HEK293T (cell line): ENCODE measurements at regions not wholly inside any gene's neighbourhood (a gene's known extent, or its start where the extent isn't known, plus 50 kb on each side); places are given as distances from the start of the nearest gene placed in this dataset.

ENCODE experiments used
- ARNT ChIP-seq: fragments of 450-650 bp; IDR thresholded peaks from 2 replicates; pipeline ENCODE4 v1.6.1; 2017; ENCODE audit warnings: mild to moderate bottlenecking
- FOXA1 ChIP-seq: fragments of 450-650 bp; IDR thresholded peaks from 2 replicates; pipeline ENCODE4 v1.6.1; 2016; ENCODE audit warnings: mild to moderate bottlenecking
- FOXK2 ChIP-seq: fragments of 450-650 bp; IDR thresholded peaks from 2 replicates; pipeline ENCODE4 v1.6.1; 2016; ENCODE audit warnings: mild to moderate bottlenecking
- FOXM1 ChIP-seq: fragments of 450-650 bp; IDR thresholded peaks from 2 replicates; pipeline ENCODE4 v1.6.1; 2017; ENCODE audit warnings: mild to moderate bottlenecking, borderline replicate concordance
- NFRKB ChIP-seq: fragments of 450-650 bp; IDR thresholded peaks from 2 replicates; pipeline ENCODE4 v1.6.1; 2016; ENCODE audit warnings: mild to moderate bottlenecking, moderate library complexity
- SP1 ChIP-seq: fragments of 450-650 bp; IDR thresholded peaks from 2 replicates; pipeline ENCODE4 v1.6.1; 2017

DNA sequence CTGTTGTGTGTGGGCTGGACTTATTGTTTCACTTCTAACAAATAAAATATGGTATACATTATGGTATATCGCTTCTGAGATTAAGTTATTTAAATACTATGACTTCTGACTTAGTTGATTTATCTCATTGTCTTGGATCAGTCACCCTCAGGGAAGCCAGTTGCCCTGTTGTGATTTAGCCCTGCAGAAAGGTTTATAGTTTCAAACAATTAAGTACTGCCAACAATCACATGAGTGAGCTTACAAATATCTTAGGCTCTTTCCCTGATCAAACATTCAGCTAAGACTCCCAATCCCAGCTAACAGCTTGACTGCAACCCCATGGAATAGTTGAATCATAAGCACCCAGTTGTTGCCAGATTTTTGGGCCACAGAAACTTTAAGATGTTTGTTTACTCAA, 85.4 kb downstream of the MAGEC1 start:
- TF ChIP-seq FOXA1, result no peak
- TF ChIP-seq ARNT, result no peak
- no peak for TF ChIP-seq FOXM1
- no peak for TF ChIP-seq NFRKB
- TF ChIP-seq FOXK2, result no peak
- no peak for TF ChIP-seq SP1
